Activated naive CD8-positive, alpha-beta T cell treated with anti-CD3 and anti-CD28 coated beads, Interleukin-2, amount 50 U/mL, for 24 hours (primary cell): ENCODE measurements at regions not wholly inside any gene's neighbourhood (a gene's known extent, or its start where the extent isn't known, plus 50 kb on each side); places are given as distances from the start of the nearest gene placed in this dataset.
"Not testable (repeated sequence)": the region's sequence is repeated elsewhere in the genome, so short reads cannot be mapped to it uniquely, and the experiment has no call there.

Experiments
- ATAC-seq: fragments of 150-1000 bp; cut with Tn5 transposase; one replicate; pipeline ENCODE4 v1.10.0; 2021
- DNase-seq: peaks from one replicate; pipeline ENCODE4 v3.0.0; 2021
- H3K27ac Mint-ChIP-seq: one replicate; pipeline ENCODE4 v1.8.0; 2021; ENCODE audit warnings: mild to moderate bottlenecking, mixed read lengths
- H3K27me3 Mint-ChIP-seq: one replicate; pipeline ENCODE4 v1.8.0; 2021; ENCODE audit warnings: mixed read lengths
- H3K36me3 Mint-ChIP-seq: one replicate; pipeline ENCODE4 v1.8.0; 2021; ENCODE audit warnings: low read depth, mixed read lengths
- H3K4me1 Mint-ChIP-seq: one replicate; pipeline ENCODE4 v1.8.0; 2021; ENCODE audit warnings: mixed read lengths
- H3K4me3 Mint-ChIP-seq: one replicate; pipeline ENCODE4 v1.8.0; 2021; ENCODE audit warnings: mild to moderate bottlenecking, moderate library complexity, mixed read lengths
- H3K9me3 Mint-ChIP-seq: one replicate; pipeline ENCODE4 v1.8.0; 2021; ENCODE audit warnings: mixed read lengths

DNA sequence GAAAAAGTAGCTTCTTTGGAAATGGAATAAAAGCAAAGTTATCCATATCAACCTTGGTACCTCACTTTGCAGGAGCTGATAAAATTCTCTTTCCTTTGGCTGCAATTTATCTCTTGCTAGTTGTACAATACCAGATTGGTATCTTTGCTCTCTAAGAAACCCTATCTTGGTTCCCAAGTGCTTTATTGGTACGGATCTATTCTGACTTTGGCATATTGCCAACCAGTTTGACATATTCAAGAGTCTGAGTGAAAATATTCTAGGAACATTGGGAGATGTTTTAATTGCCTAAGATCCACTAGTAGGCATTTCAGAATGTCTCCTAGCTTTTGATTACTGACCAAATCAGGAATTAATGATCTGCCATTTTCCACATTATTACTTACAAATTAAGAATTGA, 167.2 kb upstream of the ATP2B1 start:
- no peak for DNase-seq
- no peaks in the 10 kb centered on the region for H3K27me3 Mint-ChIP-seq
- peaks cover 8% of the 10 kb centered on the region for H3K9me3 Mint-ChIP-seq
- no peak overlapping the region for H3K27ac Mint-ChIP-seq
- no peak overlapping the region for H3K4me3 Mint-ChIP-seq
- H3K4me1 Mint-ChIP-seq = peaks cover 23% of the 10 kb centered on the region
- ATAC-seq = no peak
- H3K36me3 Mint-ChIP-seq = peaks cover 2% of the 10 kb centered on the region

DNA sequence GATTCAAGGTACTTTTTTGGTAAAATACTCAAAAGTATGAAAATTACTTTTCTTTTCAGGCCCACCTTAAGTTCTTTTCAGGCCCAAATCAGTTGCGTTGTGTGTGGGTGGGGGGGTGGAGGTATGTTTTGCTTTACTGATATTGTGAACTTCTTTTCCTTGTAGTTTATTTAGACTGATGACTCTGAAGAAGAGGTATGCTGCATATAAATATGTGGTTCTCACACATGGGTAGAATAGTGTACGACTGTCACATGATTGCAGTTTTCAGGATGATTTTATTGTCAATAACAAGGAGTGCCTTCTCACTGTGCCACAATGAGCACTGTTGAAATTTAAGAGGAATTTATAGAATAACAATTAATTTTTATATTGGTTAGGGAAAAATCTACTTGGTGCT, 166.6 kb upstream of the ATP2B1 start:
- ATAC-seq (no peak), DNase-seq (no peak)
- Mint-ChIP-seq H3K4me3 (no peak overlapping the region), H3K27me3 (no peaks in the 10 kb centered on the region), H3K36me3 (peaks cover 2% of the 10 kb centered on the region), H3K9me3 (peaks cover 11% of the 10 kb centered on the region), H3K27ac (no peak overlapping the region), H3K4me1 (peaks cover 17% of the 10 kb centered on the region)

DNA sequence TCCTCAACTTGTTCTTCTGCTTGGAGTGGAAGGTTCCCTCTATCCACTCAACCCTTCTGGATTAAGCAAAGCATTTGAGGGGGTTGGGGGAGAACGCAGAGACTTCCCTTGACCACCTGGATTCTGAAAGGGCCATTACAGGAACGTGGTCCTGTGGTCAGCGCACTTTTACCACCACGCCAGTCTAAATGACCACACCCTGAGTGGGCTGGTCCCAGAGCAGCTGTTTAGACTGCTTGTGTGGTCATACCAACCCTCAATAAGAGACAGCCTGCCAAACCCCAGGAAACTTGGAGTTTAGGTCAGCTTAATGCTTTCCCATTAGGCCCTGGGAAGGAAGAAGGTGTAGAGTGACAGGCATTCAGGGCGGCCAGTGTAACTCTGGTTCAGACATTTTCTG, 165.5 kb upstream of the ATP2B1 start:
- Mint-ChIP-seq H3K36me3 (peaks cover 2% of the 10 kb centered on the region), H3K4me3 (no peak overlapping the region), H3K9me3 (peaks cover 13% of the 10 kb centered on the region), H3K27ac (no peak overlapping the region), H3K27me3 (no peaks in the 10 kb centered on the region), H3K4me1 (peaks cover 10% of the 10 kb centered on the region)
- no peak for ATAC-seq
- no peak for DNase-seq

DNA sequence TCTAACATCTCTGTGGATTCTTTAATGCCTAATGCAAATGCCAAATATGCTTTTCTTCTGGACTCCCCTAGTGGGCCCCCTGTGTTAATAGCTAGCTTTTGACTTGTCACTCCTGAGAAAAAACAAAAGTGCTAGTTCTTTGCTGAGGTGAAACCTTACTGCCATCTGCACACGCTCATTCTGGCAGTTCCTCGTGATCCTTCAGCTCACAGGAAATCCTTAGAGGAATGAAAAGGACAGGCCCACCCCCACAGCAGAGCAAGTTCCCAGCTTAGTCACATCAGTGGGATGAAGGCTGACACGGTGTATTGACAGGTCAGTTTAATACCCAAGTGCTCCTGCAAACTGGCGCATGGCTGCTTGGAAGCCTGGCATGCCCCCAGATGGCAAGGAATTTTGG, 165.1 kb upstream of the ATP2B1 start:
- peaks cover 13% of the 10 kb centered on the region for H3K9me3 Mint-ChIP-seq
- H3K27ac Mint-ChIP-seq = no peak overlapping the region

DNA sequence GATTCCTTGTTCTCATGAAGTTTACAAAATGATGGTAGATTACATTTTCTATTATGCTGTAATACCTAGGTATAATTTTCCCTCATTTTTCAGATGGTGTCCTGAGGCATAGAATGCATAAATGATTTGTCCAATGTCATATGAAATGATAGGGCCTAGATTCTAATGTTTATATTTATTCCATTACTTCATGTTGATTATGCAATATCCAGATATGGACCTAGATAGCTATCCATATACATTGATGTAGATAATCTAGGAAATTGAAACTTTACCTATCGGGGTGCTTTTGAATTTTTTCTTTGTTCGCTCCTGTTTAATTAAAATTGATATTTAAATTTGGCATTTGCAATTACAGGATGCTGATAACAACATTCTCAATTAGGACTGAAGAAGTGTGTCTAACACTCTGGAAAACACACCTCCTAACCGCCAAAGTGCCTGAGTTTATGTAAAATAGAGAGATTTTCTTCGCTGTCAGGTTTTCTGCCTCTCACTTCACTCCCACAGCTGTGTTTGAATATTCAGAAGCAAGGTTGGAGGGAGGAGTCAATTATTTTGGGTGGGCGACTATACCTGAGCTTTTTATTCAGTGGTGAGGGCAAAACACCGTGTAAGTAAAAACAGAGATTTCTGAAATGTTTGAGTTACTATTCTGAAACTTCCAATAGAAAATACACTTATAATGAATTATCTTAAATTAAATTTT, 164.4 kb upstream of the ATP2B1 start:
- Mint-ChIP-seq H3K27me3 (no peaks in the 10 kb centered on the region), H3K27ac (no peak overlapping the region), H3K36me3 (peaks cover 2% of the 10 kb centered on the region), H3K9me3 (peaks cover 13% of the 10 kb centered on the region), H3K4me3 (no peak overlapping the region), H3K4me1 (peaks cover under 1% of the 10 kb centered on the region)
- no peak for ATAC-seq
- DNase-seq = no peak

More for the DNA sequence above, 165.1 kb upstream of the ATP2B1 start:
- ATAC-seq (no peak), DNase-seq (no peak)
- peaks cover 2% of the 10 kb centered on the region for H3K36me3 Mint-ChIP-seq
- H3K27me3 Mint-ChIP-seq = no peaks in the 10 kb centered on the region
- H3K4me3 Mint-ChIP-seq = no peak overlapping the region
- H3K4me1 Mint-ChIP-seq = peaks cover 6% of the 10 kb centered on the region

DNA sequence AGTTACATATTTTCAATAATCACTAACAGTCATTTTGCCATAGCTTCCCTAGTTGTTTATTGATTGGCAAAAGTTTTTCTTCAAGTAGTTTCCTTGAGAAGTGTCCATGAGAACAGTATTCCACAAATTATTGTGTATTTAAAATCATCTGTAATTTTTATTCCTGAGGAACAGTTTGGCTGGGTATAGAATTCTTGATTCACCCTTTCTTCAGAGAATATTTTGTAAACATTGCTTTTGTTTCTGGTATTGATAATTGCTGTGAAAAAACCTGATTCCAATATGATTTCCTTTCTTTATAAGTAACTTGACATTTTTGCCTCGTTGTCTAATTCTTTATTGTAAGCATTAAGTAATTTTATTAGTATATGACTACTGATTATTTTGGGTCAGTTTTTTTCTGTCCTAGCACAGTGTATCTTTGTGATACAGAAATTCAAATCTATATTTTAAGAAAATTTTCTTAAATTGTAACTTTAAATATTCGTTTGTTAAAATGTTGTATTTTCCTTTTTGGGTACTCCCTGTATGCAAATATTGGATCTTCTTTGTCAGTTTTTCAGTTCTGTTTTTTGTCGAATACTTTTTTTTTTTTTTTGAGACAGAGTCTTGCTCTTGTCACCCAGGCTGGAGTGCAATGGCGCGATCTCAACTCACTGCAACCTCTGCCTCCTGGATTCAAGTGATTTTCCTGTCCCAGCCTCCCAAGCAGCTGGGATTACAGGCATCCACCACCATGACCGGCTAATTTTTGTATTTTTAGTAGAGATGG, 162.0 kb upstream of the ATP2B1 start:
- ATAC-seq (no peak), DNase-seq (no peak)
- Mint-ChIP-seq H3K27ac (no peak overlapping the region), H3K9me3 (peaks cover 13% of the 10 kb centered on the region), H3K4me1 (no peaks in the 10 kb centered on the region), H3K27me3 (no peaks in the 10 kb centered on the region), H3K4me3 (no peak overlapping the region), H3K36me3 (peaks cover 2% of the 10 kb centered on the region)

DNA sequence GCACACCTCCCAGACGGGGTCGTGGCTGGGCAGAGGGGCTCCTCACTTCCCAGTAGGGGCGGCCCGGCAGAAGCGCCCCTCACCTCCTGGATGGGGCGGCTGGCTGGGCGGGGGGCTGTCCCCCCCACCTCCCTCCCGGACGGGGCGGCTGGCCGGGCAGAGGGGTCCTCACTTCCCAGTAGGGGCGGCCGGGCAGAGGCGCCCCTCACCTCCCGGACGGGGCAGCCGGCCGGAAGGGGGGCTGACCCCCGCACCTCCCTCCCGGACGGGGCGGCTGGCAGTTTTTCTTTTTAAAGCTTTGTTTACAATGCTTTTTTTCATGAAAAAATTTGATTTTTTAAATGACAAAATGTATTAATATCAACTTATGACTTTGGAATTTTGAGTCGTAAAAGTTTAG, 159.0 kb upstream of the ATP2B1 start:
- H3K4me3 Mint-ChIP-seq, H3K27me3 Mint-ChIP-seq, H3K36me3 Mint-ChIP-seq, DNase-seq, ATAC-seq, H3K27ac Mint-ChIP-seq: not testable (repeated sequence)
- H3K4me1 Mint-ChIP-seq = peaks cover 24% of the 10 kb centered on the region
- peaks cover 18% of the 10 kb centered on the region for H3K9me3 Mint-ChIP-seq

DNA sequence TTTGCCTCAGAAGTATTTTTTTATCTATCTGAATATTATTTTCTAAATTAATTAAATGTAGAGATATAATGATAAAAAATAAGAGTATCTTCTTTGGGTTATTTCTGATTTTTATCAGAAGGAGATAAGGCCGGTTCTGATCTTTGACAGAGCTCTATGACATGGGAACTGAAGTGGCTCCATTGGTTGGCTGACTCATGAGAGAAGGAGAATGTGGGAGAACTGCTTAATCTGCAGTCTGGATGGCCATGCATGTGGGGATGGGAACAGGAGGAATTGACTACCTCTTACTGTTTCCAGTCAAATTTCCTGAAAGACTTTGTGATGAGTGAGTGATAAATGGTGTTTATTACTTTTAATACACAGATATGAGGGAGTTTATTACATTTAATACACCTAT, 155.8 kb upstream of the ATP2B1 start:
- Mint-ChIP-seq H3K27ac (peak overlapping the region; percentile 94), H3K4me3 (no peak overlapping the region), H3K9me3 (peaks cover 10% of the 10 kb centered on the region), H3K27me3 (no peaks in the 10 kb centered on the region), H3K4me1 (peaks cover 48% of the 10 kb centered on the region), H3K36me3 (no peaks in the 10 kb centered on the region)
- DNase-seq (no peak), ATAC-seq (no peak)

DNA sequence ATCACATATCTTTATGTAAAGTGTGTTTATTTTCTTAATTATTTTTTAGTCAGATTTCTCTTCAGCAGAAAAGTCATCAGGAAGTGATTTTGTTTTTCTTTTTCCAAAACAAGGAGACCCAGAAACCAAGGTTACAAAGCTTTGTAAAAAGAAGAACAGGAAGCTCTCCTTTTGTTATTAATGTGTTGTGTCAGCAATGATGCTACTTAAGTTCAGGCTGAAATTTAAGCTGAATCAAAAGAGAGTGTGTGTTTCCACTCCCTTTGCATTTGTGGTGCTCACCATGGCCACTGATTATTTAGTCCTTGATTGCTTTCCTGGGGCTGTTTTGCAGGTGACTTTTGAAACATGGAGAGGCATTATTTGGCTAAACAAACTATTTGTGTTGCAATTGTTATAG, 155.3 kb upstream of the ATP2B1 start:
- Mint-ChIP-seq H3K36me3 (no peaks in the 10 kb centered on the region), H3K27ac (peak overlapping the region; percentile 94), H3K4me1 (peaks cover 51% of the 10 kb centered on the region), H3K9me3 (peaks cover 10% of the 10 kb centered on the region), H3K27me3 (no peaks in the 10 kb centered on the region), H3K4me3 (peak overlapping the region; percentile 77)
- DNase-seq = no peak
- peak; percentile 29 for ATAC-seq

DNA sequence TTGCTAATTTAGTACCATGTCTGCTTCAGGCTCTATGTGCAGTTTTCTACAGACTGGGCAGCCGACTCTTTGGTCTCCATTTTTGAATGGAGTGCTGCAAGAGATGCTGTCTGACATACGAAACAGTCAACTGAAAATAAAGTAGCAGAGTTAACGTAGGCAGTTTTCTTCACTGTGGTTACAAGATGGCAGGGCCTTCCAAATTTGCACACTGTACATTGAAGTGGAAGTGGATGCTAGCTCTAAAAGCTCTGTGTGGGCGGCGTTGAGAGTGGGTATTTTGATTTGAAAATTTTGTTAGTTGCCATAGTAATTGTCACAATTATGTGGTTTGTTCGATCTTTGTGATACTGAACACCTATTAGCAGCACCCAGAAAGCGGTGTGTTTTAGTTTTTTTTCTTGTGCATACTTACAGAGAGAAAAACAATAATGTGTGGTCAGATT, 154.9 kb upstream of the ATP2B1 start:
- ATAC-seq (peak; percentile 74), DNase-seq (peak; percentile 59)
- Mint-ChIP-seq H3K36me3 (no peaks in the 10 kb centered on the region), H3K9me3 (peaks cover 10% of the 10 kb centered on the region), H3K27ac (peak overlapping the region; percentile 94), H3K4me3 (peak overlapping the region; percentile 77), H3K27me3 (no peaks in the 10 kb centered on the region), H3K4me1 (peaks cover 55% of the 10 kb centered on the region)

DNA sequence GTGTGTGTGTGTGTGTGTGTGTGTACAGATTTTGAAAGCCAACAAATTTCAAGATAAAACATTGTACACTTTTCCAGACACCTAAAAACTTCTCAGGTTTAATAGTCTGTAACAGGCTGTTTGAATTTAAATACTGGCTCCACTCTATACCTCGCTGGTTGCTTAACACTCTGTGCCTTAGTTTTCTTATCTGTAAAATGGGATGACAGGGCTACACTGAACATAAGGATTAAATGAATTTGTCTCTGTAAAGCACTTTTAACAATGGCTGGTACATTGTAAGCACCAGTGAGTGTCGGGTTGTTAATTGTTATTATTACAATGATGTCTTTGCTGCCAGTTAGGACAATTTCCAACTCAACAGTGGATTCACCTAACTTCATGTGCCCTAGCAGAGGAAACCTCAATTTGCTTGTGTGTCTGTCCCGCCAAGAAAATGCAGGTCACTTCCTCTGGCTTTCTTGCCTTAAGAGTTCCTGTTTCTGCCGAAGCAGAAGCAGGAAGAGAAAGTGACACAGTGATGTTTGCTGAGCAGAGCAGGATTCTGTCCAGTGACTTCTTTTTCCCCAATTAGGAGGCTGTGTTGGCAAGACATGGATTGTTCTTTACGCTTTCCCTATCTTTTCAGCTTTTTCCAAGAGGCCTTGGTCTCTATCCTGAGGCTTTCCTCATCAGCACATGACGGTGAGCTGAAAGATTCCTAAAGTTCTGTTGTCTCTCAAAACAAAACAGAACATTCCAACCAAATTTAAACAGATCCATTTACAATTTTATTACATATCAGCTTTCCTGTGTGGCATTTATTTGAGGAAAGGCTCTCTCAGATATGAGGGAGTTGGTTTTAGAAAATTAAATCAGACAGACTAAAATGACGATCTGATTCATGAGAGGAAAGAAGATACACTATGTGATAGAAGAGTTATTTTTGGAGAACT, 154.1 kb upstream of the ATP2B1 start:
- H3K27me3 Mint-ChIP-seq = no peaks in the 10 kb centered on the region
- H3K27ac Mint-ChIP-seq = peak overlapping the region; percentile 94
- ATAC-seq = peak; percentile 22
- DNase-seq = peak; percentile 32
- H3K9me3 Mint-ChIP-seq = peaks cover 10% of the 10 kb centered on the region
- H3K4me1 Mint-ChIP-seq = peaks cover 62% of the 10 kb centered on the region
- H3K36me3 Mint-ChIP-seq = no peaks in the 10 kb centered on the region
- H3K4me3 Mint-ChIP-seq = peak overlapping the region; percentile 77

DNA sequence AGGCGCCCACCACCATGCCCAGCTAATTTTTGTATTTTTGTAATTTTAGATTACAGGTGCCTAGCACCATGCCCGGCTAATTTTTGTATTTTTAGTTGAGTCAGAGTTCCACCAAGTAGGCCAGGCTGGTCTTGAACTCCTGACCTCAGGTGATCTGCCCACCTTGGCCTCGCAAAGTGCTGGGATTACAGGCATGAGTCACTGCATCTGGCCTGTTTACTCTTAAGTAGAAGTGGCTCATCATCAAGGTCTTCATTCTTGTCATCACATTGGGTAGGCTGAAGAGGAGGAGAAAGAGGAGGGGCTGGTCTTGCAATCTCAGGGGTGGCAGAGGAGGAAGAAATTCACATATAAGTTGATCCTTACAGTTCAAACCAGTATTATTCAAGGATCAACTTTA, 152.4 kb upstream of the ATP2B1 start:
- DNase-seq = no peak
- peaks cover 78% of the 10 kb centered on the region for H3K4me1 Mint-ChIP-seq
- H3K27ac Mint-ChIP-seq = peak overlapping the region; percentile 33
- H3K36me3 Mint-ChIP-seq = no peaks in the 10 kb centered on the region
- no peak for ATAC-seq
- no peak overlapping the region for H3K4me3 Mint-ChIP-seq
- H3K27me3 Mint-ChIP-seq = no peaks in the 10 kb centered on the region
- H3K9me3 Mint-ChIP-seq = peaks cover 10% of the 10 kb centered on the region

DNA sequence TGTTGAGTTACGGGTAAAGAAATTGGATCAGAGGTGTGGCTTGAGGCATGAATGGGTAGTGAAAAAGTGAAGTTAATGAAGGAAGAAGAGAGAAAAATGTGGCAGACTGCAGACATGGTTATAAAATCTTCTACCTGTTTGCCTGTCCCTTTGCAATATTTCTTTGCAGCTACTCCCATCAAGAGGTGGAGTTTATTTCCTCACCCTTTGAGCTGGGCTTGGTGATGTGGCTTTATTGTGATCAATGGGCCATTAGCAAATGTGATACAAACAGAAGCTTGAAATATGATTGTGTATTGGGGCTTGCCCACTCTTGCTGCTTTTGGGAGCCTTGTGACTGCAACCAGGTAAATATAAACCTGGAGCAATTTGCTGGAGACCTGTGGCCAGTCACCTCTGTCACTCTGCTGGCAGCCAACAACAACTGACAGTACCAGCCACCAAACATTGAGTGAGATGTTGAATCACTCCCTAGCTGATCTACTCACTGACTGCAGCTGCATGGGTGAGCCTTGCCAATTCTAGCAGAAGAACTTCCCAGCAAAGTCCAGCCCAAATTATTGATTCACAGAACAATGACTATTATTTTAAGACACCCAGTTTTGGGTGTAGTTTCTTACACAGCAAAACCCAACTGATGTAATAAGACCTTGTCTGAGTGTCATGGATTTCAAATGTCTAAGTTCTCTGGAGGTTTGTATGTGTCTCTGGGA, 151.0 kb upstream of the ATP2B1 start:
- H3K4me3 Mint-ChIP-seq = no peak overlapping the region
- H3K4me1 Mint-ChIP-seq = peaks cover 87% of the 10 kb centered on the region
- H3K27ac Mint-ChIP-seq = no peak overlapping the region
- DNase-seq = no peak
- no peak for ATAC-seq
- no peaks in the 10 kb centered on the region for H3K36me3 Mint-ChIP-seq
- H3K27me3 Mint-ChIP-seq = no peaks in the 10 kb centered on the region
- H3K9me3 Mint-ChIP-seq = peaks cover 11% of the 10 kb centered on the region

DNA sequence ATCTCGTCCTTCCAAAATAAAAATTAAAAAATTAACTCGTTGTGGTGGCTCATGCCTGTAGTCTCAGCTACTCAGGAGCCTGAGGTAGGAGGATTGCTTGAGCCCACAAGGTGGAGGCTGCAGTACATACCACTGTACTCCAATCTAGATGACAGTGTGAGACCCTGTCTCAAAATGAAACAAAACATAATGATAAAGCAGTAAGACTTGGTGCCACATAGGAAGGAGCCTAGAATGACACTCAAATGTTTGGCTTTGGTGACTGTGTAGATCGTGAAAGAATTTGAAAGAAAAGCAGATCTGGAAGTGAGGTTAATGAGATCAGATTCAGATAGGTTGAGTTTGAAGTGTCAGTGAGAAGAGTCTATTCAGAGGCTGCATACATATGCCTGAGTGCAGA, 150.1 kb upstream of the ATP2B1 start:
- Mint-ChIP-seq H3K27me3 (no peaks in the 10 kb centered on the region), H3K27ac (peak overlapping the region; percentile 8), H3K4me1 (peaks cover 80% of the 10 kb centered on the region), H3K36me3 (no peaks in the 10 kb centered on the region), H3K4me3 (no peak overlapping the region), H3K9me3 (peaks cover 11% of the 10 kb centered on the region)
- DNase-seq = no peak
- ATAC-seq = no peak
